NCI-H1417 treated with DMSO at 0.1 percent for 48 hours (cell line): ENCODE measurements at regions not wholly inside any gene's neighbourhood (a gene's known extent, or its start where the extent isn't known, plus 50 kb on each side); places are given as distances from the start of the nearest gene placed in this dataset.

Experiments used
- DNase-seq: peaks from one replicate; lab custom pipeline; 2025; lab: John Stamatoyannopoulos, UW

DNA sequence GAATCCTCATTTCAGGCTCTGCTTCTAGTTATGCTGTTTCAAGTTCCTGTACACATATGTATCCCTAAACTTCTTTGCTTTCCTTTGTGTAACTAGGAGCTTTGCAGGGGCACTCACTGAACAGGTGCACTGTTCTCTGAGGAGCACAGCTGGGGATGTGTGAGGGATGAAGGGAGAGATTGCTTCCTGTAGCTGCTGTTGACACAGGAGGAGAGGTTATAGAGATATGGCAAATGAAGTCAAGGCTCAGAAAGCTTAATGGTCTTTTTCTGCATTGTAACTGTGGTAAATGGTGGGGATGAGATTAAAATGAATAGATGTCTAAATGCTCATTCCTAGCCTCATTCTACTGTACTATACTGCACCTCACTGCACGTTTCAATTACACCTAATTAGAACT is 454.3 kb downstream of the BTBD3 start:
- DNase-seq = peak; percentile 89

DNA sequence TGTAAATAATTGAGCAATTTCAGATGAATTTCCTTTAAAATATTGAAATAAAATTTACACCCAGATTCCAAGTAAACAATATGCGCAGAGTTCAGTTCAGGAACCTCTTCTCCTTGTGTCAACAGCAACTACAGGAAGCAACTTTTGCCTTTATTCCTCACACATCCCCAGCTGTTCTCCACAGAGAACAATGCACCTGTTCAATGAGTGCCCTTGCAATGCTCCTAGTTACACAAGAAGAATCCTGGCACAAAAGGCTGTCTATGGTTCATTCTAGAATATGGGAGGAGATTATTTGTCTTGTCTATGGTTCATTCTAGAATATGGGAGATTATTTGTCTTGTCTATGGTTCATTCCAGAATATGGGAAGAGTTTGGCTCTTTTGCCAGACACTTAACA is 454.9 kb downstream of the BTBD3 start:
- peak; percentile 89 for DNase-seq

DNA sequence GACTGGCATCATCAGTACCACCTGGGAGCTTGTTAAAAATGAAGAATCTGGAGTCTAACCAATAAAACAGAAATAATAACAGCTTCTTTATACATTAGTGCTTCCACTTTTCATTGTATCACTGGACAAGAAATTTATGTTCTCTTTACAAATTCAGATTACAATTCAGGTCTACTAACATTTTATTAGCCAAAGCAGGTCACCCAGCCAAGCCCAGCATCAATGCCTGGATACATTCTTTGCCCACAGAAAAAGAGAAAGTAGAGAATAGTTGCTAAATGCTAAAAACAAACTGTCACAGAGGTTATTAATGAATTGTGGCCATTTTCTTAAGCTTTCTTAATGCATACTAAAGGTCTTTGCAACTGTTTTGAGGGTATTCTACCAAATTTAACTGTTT is 458.3 kb downstream of the BTBD3 start:
- DNase-seq = no peak

DNA sequence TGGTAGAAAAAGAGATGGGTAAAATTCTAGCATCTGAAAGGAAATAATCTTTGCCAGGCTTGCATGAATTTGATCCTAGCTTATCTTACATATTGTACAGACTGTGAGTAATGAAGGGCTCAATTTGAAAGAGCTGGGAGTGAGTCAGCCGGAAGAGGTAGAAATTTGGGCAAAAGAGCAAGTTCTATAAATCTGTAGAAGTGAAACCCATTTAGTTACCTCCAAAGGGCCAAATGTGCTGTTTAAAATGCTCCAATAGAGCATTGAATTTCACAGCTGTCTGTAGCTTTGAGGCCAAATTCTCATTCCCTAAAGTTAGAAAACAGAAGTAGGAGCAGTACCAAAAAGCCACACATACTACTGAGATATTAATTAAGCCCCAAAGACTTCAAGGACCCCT is 466.1 kb downstream of the BTBD3 start:
- DNase-seq = no peak

DNA sequence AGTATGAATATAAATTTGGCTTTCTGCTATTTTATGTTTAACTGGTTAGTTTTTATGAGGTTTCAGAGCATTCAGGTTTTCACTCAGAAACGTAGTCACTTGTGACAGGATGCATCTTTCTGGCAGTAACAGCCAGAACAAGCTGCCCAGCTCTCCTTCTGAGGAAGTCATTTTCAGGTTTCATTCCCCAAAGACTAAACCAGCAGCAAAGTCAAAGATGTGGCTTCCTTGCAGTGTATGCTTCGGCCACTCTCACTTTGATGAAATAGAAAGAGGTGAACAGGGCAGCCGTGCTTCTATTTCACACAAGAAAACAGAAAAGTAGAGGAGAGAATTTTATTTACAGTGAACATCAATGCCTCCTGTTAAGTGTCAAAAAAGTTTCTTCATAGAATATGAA is 469.1 kb downstream of the BTBD3 start:
- no peak for DNase-seq

DNA sequence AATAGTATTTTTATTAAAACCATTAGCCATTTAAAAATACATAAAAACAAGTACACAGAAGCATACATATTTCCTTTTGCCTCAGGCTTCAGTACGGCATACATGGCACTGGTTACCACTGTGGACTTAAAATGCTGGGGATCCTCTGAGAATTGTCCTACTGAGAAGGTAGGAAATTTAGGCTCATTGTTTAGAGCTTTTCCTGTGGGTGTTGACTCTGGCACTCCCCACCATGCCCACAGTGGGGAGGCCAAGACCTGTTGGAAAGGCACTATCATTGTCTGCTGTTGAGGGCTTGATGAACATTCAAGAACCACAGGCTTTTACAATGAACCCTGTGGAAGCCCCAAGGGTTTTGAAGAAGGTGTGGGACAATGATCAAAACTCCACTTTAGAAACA is 473.4 kb downstream of the BTBD3 start:
- DNase-seq = no peak

DNA sequence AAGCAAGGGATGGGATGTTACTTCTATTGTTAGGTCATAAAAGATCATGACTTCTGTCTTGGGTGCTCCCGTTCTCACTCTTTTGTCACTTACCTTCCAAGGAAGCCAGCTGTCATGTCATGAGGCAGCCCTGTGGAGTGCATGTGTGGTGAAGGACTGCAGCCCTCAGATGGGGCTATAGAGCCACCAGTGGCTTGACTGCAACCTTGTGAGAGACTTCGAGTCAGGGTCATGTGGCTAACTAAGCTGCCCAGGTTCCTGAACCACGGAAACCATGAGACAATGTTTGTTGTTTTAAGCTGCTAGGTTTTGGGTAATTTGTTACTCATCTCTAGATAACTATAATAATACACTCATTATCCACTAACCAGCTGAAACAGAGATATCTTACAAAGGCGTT is 477.1 kb downstream of the BTBD3 start:
- DNase-seq = no peak

DNA sequence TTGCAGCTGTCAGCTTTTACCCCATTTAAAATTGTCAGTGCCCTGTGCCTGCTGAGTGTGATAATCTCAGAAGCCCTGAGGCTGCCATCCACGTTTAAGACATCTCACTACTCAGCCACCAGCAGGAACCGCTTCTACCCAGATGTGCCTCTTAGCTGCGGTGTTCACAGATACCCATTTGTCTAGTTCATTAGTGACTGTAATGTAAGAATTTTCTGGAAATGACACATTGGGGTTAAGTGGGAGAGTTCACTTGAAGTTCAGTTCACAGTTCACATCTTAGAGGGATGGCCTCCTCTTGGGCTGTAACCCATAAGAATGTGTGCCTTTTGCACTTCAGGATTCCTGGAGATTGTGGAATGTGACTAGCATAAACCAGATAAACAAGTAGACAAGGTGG is 477.7 kb downstream of the BTBD3 start:
- no peak for DNase-seq

DNA sequence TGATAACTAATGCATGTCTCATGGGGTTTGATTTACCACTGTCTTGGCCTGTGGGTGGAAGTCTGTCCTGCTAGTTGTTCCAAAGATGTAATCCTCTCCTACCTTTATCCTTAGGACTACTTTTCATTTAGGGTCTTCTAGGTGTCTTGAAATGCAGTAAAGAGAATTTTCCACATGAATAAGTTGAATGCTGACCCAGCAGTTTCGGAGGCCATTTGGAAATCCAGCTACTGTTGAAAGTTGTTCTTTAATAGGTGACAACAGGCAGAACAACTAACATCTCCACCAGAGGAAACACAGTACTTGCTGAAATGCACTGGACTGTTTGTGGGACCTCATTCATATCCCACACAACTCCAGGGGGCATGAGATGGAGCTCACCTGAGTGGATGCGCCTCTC is 478.1 kb downstream of the BTBD3 start:
- no peak for DNase-seq

DNA sequence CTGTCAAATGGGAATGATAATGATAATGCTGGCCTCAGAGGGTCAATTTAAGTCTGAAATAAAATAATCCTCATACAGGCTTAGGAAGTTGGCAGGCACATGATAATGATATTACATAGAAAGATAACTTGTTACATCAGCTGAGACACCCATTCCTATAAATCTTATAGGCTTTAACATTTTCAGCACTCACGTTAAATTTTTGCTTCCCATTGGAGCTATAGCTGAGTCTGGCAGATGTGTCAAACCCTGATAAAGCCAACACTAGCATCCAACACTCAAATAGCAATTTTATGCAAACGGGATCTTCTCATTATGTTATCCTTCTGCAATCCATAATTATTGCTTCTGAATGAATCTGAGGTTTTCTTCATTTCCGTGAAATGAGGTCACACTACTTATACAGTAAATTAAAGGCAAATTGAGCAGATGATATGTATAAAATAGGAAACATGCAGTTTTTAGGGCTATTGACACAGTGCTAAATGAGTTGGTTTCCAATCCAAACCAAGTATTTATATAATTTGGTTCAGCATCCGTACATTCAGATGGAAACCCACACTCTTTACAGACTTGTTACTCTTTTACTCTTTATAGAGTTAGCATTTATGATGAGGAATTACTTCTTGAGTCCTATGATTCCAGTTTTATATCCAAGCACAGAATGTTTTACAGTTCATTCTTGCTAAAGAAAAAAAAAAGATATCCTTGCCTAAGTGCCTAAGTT is 481.6 kb downstream of the BTBD3 start:
- no peak for DNase-seq

DNA sequence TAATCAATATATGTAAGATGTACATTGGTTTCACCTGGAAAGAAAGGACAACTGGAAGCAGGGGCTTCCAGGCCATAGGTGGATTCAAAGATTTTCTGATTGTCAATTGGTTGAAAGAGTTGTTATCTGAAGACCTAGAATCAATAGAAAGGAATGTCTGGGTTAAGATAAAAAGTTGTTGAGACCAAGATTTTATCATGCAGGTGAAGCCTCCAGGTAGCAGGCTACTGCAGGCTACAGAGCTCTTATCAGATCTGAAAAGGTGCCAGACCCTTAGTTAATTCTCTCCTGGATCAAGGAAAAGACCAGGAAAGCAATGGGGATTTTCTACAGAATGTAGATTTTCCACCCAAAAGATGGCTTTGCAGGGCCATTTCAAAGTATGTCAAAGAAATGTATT is 487.2 kb downstream of the BTBD3 start:
- no peak for DNase-seq

DNA sequence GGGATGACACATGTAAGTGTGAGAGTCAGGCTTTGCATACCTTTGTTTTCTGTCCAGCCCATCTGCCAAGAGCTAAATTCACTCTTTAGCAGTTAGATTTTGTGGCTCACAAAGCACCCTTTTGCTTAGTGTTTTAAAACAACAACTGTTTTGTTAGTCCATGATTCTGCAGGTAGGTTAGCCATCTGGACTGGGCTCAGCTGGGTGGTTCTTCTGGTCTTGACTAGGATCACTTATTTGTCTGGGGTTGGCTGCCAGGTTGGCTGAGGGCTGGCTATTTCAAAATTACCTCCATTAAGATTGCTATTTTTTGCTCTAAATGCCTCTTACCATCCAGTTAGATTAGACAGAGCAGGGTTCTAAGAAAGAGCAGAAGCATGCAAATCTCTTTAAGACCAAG is 489.3 kb downstream of the BTBD3 start:
- DNase-seq = no peak

DNA sequence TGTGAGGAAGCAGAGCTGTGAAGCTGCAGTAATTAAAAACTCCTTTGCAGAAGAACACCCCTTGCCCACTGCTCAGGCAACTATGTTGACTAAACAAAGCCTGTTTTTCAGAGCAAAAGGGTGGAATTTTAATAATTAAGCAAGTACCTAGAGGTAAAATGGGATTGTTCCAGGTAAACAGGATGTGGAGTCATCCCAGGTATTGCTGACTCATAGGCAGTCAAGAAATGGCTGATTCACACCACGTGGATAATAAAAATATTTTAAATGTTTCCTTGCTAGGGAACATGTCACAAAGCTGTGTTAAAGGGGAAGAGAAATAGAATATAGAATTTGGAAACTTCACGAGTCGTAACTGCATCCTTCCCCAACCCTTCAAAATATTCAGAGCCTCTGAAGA is 491.8 kb downstream of the BTBD3 start:
- DNase-seq = no peak

DNA sequence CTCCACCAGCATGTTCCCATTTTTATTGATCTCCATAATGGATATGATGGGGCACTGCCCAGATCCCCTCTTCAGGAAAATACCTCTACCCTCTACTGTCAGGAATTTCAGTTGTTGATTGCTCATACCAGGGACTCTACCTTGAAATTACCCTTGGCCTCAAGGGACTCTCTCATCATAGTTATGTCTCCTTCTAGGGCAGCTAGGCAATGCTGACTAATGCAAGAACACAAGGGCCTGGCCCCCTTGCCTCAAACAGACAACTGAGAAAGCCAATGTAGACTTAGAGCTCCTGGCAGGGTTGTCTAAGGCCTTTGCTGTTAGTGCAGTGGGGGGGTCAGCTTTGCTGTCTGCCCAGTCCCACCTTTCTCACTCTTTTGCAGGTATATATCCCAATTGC is 493.1 kb downstream of the BTBD3 start:
- no peak for DNase-seq

DNA sequence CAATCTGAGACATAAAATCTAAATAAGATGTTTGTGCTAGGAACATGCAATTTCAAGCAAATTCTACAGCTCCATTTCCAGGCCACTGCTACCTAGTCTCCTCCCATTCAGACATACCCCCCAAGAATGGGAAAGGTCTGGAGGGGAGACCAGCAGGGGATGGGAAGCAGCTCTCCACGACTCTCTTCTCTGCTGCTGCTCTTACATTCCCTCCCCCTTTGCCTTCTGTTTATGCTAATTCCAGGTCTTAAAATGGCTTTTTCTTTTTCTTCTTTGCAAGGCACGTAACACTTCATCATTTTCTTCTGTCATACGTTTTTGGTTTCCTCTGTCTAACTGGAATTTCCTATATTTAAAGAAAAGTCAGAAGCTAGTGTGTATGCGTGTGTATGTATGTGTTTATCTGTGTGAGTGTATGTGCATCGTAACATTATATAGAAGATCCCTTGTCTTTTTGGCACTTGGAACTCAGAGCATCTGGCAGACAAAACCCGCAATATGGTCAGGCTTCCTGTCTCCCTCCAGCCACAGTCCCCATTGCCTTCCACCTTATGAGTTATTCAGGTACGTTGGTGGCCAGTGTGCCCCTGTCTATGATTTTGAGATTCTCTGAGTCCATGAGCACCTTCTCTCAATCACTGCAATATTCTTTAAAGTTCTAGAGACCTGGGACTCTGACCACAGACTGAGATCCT is 493.7 kb downstream of the BTBD3 start:
- no peak for DNase-seq

DNA sequence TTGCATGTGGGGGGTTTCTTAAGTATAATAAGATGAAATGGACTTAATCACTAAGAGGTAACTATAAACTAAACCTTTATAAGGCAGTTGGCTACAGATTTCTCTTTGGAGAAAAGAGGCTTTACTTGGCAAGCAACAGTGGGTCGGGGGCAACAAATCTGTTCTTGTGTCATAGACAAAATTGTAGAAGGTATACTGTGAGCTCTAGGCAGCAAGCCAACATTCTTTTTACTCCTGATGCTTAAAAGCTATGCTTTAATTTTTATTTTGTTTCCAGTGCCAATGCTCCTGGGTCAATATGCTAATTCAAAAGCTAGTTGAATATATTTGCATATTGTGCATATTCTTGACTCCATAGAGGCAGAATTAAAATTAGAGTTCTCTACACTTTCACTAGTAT is 495.4 kb downstream of the BTBD3 start:
- no peak for DNase-seq

DNA sequence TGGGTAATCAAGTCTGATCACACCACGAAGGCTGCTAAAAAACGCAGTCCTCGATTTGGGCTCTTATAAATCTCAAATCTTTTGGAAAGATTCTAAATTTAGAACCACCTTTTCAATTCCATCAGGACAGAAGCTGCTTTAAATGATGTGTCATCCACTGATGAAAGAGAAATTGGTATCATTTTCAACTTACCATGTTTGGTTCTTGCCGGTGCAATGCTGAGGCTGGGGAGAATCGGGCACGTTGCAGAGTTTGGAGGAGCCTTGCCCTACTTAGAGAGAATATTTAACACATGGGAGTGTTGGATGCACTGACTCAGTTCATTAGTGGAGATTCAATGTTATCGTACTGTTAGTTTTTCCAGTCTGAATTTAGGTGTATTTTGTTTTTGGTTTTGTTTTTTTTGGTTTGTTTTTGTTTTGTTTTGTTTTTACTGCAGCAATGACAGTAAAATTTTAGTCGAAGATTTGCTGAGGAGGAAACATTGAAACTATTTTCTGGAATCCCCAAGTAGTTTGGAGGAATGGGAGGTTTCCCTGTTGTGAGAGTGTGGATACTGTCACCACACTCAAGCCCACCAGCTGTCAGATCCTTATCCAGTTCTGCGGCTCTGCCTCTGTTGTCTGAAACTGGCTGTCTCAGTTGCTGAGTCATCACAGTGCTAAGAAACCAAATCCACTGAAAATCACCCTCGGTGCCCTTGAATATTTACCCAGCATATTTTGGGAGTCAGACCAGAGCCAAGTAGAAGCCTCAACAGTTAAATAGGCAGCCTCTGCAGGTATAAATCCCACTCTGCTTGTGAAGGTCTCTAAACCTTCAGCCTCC is 497.0 kb downstream of the BTBD3 start:
- DNase-seq = no peak

DNA sequence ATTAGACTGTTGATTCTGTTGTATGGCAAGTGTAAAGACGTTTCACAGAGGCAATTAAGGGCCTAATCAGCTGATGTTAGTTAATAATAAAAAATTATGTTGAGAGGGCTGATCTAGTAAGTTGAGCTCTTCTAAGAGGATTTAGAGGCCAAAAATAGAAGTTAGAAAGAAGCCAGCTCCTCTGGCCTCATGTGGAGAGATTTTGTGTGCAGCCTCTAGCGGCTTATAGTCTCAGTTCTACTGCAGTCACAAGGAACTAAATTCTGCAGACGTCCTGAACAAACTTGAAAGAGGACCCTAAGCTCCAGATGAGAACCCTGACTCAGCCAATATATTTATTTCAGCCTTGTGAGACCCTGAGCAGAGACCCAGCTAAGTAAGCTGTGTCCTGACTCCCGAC is 498.6 kb downstream of the BTBD3 start:
- no peak for DNase-seq

DNA sequence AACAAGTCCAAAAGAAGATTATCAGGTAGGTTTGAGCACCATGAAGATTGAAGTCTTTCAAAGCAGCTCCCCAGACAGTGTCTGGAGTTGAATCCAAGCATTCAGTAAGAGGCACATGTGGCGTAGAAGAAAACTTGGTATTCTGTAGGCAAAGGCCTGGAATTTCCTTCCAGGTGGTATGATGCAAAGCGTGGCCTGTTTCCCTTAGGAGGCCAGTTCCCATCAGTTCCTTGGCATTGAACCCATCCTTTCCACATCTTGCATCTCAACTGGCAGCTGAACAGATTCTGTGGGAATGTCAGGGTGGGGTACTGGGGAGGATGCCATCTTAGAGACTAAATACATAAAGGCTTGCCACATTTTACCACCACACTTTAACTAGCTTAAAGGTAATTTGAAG is 516.0 kb downstream of the BTBD3 start:
- no peak for DNase-seq

DNA sequence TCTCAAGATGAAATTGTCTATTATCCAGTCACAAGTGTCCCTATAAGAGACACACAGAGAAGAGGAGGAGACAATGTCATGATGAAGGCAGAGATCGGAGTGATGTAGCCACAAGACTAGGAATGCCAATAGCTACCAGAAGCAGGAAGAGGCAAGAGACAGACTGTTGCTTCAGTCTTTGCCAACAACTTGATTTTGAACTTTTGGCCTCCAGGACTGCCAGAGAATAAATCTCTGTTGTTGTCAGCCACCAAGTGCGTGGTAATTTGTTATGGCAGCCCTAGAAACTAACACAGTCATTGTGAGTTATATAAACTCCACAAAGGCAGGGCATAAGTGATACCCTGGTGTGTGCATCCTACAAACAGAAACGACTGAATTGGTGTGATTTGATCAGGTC is 517.0 kb downstream of the BTBD3 start:
- DNase-seq = no peak

DNA sequence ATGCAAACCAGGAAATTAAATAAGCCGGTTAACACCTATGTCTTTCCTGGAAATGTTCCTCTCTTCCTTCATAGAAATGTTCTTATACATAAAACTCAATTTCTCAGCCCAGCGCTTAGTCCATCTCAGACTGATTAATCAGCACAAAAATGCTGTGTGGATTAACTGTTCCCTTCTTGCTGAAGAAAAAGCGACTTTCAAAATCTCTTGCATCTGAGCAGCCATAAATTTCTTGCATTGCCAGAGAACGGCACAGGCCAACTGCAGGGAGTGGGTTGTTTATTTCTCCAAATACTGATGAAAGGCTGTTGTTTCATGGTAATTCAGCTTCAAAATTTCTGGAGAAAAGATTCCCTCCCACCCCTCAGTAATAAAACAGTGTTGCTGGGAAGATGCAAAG is 517.6 kb downstream of the BTBD3 start:
- DNase-seq = no peak

DNA sequence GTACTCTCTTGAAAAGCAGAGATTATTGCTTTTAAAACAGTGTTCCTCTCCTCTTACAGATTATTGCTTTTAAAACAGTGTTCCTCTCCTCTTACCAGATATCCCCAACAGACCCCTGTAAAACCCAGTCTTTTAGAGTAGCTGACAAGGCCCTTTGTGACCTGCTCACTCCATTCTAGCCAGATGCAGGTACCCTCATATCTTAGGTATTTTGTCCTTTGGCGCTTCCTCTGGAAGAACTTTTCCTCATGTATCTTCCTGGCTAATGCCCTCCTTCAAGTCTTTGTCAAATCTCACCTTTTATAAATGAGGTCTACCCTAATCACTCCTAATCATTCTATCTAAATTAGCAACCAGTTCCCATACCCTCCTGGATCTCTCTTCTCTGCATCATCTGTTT is 536.0 kb downstream of the BTBD3 start:
- no peak for DNase-seq

DNA sequence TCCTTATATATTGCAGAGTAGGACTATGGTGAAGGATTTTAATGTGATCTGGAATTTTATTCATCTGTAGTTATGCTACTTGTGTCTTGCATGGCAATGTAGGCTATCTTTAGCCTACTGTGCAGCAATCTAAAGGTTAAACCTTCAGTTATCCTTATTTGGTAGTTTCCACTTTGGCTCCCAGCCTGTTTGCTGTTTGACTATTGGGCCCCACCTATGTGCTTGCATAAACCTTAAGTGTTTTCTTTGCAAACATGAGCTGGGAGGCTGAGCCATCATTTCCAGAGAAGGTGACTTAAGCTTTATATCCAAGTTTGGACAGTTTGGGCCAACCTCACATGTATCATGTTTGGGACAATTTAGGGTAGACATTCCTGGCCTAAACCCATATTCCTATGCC is 537.5 kb downstream of the BTBD3 start:
- no peak for DNase-seq
